Chondrocyte (in vitro differentiated cells): ENCODE measurements at regions not wholly inside any gene's neighbourhood (a gene's known extent, or its start where the extent isn't known, plus 50 kb on each side); places are given as distances from the start of the nearest gene placed in this dataset.

ENCODE experiments used
- DNase-seq: peaks from one replicate; pipeline ENCODE4 v3.0.0; 2021; ENCODE audit warnings: mixed read lengths, low spot score
- H3K27ac Mint-ChIP-seq: one replicate; pipeline ENCODE4 v1.8.0; 2021; ENCODE audit warnings: mild to moderate bottlenecking, moderate library complexity, mixed read lengths; ENCODE audit not compliant: unreplicated experiment
- H3K27me3 Mint-ChIP-seq: 2 replicates; pipeline ENCODE4 v1.8.0; 2021; ENCODE audit warnings: low read depth, mixed read lengths
- H3K36me3 Mint-ChIP-seq: 2 replicates; pipeline ENCODE4 v1.8.0; 2021; ENCODE audit warnings: low read depth, mixed read lengths
- H3K4me1 Mint-ChIP-seq: 2 replicates; pipeline ENCODE4 v1.8.0; 2021; ENCODE audit warnings: low read depth, mild to moderate bottlenecking, mixed read lengths
- H3K4me3 Mint-ChIP-seq: one replicate; pipeline ENCODE4 v1.8.0; 2021; ENCODE audit warnings: mild to moderate bottlenecking, moderate library complexity, mixed read lengths; ENCODE audit not compliant: unreplicated experiment
- H3K9me3 Mint-ChIP-seq: 2 replicates; pipeline ENCODE4 v1.8.0; 2021; ENCODE audit warnings: low read depth, mixed read lengths
- TF ChIP-seq, protein P1 (sequence below): fragments of 200-600 bp; sonication (generic); IDR thresholded peaks from 2 replicates; pipeline ENCODE4 v1.5.0; 2021; ENCODE audit warnings: antibody characterized with exemption, mild to moderate bottlenecking, moderate library complexity

DNA sequence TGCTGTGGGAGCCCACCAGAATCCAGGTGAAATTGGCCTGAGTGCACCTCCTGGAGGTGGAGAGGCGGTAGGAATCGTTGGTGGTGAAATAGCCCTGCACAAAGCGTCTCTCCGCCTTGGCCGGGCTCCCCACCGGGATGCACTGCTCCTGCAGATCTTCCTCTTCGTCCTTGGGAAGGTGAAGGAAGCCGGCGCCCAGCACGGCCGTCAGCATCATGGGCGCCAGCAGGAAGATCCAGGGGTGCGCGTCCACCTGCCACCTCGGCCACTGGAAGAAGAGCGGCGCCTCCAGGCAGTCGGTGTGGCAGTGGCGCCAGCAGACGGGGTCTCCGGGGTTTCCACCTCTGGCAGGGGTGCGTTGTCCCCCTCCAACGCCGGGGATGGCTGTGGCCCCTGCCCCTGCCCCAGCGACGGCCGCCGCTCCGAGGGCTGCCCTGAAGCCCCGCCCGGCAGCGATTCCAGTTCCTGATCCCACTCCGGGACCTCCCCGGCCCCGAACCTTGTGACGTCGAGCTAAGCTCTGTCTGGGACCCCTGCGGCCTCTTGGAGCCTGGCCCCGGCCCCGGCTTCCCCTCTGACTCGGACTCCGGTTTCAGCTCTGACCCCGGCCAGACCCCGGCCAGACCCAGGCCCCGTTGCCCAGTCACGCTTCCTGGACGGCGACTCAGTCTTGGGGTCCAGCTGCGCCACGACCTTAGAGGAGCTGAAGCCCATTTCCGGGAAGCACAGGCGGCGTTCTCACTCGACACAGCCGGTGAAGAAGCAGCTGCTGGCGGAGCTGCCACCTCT lies 91.9 kb downstream of the CD164 start:
- TF ChIP-seq, protein P1, sequence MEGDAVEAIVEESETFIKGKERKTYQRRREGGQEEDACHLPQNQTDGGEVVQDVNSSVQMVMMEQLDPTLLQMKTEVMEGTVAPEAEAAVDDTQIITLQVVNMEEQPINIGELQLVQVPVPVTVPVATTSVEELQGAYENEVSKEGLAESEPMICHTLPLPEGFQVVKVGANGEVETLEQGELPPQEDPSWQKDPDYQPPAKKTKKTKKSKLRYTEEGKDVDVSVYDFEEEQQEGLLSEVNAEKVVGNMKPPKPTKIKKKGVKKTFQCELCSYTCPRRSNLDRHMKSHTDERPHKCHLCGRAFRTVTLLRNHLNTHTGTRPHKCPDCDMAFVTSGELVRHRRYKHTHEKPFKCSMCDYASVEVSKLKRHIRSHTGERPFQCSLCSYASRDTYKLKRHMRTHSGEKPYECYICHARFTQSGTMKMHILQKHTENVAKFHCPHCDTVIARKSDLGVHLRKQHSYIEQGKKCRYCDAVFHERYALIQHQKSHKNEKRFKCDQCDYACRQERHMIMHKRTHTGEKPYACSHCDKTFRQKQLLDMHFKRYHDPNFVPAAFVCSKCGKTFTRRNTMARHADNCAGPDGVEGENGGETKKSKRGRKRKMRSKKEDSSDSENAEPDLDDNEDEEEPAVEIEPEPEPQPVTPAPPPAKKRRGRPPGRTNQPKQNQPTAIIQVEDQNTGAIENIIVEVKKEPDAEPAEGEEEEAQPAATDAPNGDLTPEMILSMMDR, result no peak
- peaks cover 4% of the 10 kb centered on the region for H3K27me3 Mint-ChIP-seq
- DNase-seq, result no peak
- H3K4me1 Mint-ChIP-seq, result peaks cover 3% of the 10 kb centered on the region
- H3K4me3 Mint-ChIP-seq, result no peak overlapping the region
- no peaks in the 10 kb centered on the region for H3K9me3 Mint-ChIP-seq
- H3K27ac Mint-ChIP-seq, result no peak overlapping the region
- H3K36me3 Mint-ChIP-seq, result peaks cover 2% of the 10 kb centered on the region

DNA sequence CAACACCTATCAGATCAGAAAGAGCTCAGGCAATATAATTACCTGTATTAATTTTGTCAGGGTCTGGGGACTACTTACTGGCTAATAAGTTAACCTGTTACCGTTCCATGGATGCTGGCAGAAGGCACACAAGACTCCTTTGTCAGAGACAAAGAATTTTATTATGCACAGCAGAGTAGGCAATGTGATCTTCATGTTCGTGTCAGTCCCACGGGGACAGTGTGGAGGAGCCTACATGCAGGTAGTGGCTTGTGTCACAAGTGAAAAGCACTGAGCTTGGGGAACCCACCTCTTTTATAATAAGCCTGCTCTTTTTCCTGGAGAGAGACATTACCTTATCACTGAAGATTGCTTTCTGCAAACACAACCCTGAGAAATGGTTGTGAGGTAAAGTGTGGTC lies 96.9 kb downstream of the CD164 start:
- no peak overlapping the region for H3K27ac Mint-ChIP-seq
- TF ChIP-seq, protein P1, result no peak
- H3K4me3 Mint-ChIP-seq, result no peak overlapping the region

DNA sequence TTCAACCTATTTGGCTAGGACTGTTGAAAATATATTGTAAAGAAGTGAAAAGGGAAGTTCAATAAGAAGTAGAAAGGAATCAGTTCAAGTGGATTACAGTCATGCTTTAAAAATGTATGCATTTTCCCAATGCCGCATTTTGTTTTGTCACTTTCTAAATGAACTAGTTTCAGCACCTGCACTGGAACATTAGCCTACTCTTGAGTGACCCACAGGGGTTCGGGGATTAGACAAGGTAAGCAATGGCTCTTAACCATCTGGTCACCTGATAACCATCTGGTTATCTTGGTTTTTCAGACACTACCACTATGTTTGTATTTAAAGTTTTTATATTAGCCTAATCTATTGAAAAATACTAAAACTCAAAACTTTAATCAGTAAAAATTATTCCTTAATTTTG lies 97.6 kb downstream of the CD164 start:
- H3K36me3 Mint-ChIP-seq, result peaks cover 2% of the 10 kb centered on the region

More for the DNA sequence above, 96.9 kb downstream of the CD164 start:
- no peak for DNase-seq
- Mint-ChIP-seq H3K9me3 (no peaks in the 10 kb centered on the region), H3K36me3 (peaks cover 2% of the 10 kb centered on the region), H3K27me3 (peaks cover 6% of the 10 kb centered on the region), H3K4me1 (no peaks in the 10 kb centered on the region)

DNA sequence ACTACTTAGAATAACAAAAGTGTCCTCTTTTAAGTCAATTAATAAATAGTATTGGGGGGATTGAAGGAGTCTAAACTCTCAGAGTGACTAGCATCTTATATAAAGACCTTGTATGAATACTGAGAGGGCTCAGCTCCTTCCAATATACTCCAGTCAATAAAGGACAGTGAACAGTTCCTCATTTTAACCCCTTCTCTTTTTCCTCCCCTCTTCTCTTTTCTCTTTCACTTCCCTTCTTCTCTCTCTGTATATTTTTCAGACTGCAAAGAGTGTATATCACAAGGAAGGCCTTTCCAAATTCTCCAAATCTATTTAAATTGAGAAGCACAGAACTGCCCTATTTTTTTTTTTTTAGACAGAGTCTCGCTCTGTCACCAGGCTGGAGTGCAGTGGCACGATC lies 99.5 kb downstream of the CD164 start:
- TF ChIP-seq, protein P1, result no peak
- Mint-ChIP-seq H3K9me3 (no peaks in the 10 kb centered on the region), H3K27me3 (peaks cover 4% of the 10 kb centered on the region), H3K36me3 (peaks cover under 1% of the 10 kb centered on the region), H3K4me1 (no peaks in the 10 kb centered on the region), H3K4me3 (no peak overlapping the region), H3K27ac (no peak overlapping the region)
- no peak for DNase-seq

More for the DNA sequence above, 97.6 kb downstream of the CD164 start:
- no peak for DNase-seq
- Mint-ChIP-seq H3K27me3 (peaks cover 6% of the 10 kb centered on the region), H3K9me3 (no peaks in the 10 kb centered on the region), H3K4me1 (no peaks in the 10 kb centered on the region), H3K27ac (no peak overlapping the region), H3K4me3 (no peak overlapping the region)
- TF ChIP-seq, protein P1, result no peak

DNA sequence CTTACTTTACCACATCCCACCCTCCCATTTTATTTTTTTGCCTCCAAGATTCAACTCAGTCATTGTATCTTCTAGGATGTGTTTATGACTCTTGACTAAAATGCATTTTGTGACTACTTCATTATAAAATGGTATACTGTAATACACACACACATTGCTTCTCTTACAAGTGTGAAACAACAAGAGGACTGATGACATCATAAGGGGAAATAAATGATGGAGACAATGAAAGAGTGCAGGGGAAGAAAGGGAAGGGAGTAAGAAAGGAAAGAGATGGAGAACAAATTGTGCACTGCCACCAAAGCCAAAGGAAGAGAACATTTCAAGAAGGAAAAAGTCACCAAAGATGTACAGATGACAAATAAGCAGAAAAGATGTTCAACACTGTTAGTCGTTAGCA lies 102.6 kb downstream of the CD164 start:
- no peak for DNase-seq
- Mint-ChIP-seq H3K36me3 (no peaks in the 10 kb centered on the region), H3K4me3 (no peak overlapping the region), H3K9me3 (no peaks in the 10 kb centered on the region), H3K4me1 (no peaks in the 10 kb centered on the region), H3K27me3 (peaks cover 2% of the 10 kb centered on the region), H3K27ac (no peak overlapping the region)
- TF ChIP-seq, protein P1, result no peak
